Effector CD4-positive, alpha-beta T cell (primary cell): ENCODE measurements at regions not wholly inside any gene's neighbourhood (a gene's known extent, or its start where the extent isn't known, plus 50 kb on each side); places are given as distances from the start of the nearest gene placed in this dataset.
"Not testable (repeated sequence)": the region's sequence is repeated elsewhere in the genome, so short reads cannot be mapped to it uniquely, and the experiment has no call there.

ENCODE experiments used
- DNase-seq: peaks from one replicate; pipeline ENCODE4 v3.0.0-alpha.2; 2020

GRCh38 chr21:32886339-32886738 lies 114.8 kb upstream of the PAXBP1 start:
- DNase-seq, result no peak

GRCh38 chr21:32887026-32887425 lies 115.5 kb upstream of the PAXBP1 start:
- no peak for DNase-seq

- no peak for DNase-seq
Observed at GRCh38 chr21:32888971-32889370, 117.4 kb upstream of the PAXBP1 start.

- no peak for DNase-seq
Observed at GRCh38 chr21:32889596-32889995, 118.0 kb upstream of the PAXBP1 start.

- DNase-seq, result no peak
Observed at GRCh38 chr21:32894321-32894720, 122.8 kb upstream of the PAXBP1 start.

GRCh38 chr21:32900814-32901213 lies 124.9 kb upstream of the OLIG2 start:
- DNase-seq, result no peak

GRCh38 chr21:32907521-32907920 lies 118.2 kb upstream of the OLIG2 start:
- no peak for DNase-seq

- DNase-seq, result no peak
Observed at GRCh38 chr21:32908534-32908933, 117.2 kb upstream of the OLIG2 start.

GRCh38 chr21:32909393-32909792 lies 116.3 kb upstream of the OLIG2 start:
- no peak for DNase-seq

- no peak for DNase-seq
Observed at GRCh38 chr21:32914424-32915039, 111.2 kb upstream of the OLIG2 start.

GRCh38 chr21:32915099-32915498 lies 110.6 kb upstream of the OLIG2 start:
- no peak for DNase-seq

GRCh38 chr21:32916088-32916487 lies 109.6 kb upstream of the OLIG2 start:
- DNase-seq, result no peak

- DNase-seq, result no peak
Observed at GRCh38 chr21:32916522-32917099, 109.1 kb upstream of the OLIG2 start.

GRCh38 chr21:32917362-32918135 lies 108.2 kb upstream of the OLIG2 start:
- no peak for DNase-seq

GRCh38 chr21:32918478-32919120 lies 107.1 kb upstream of the OLIG2 start:
- DNase-seq, result no peak

- DNase-seq, result no peak
Observed at GRCh38 chr21:32920474-32920873, 105.3 kb upstream of the OLIG2 start.

GRCh38 chr21:32921632-32922230 lies 104.0 kb upstream of the OLIG2 start:
- peak; percentile 13 for DNase-seq

- no peak for DNase-seq
Observed at GRCh38 chr21:32925098-32925497, 100.6 kb upstream of the OLIG2 start.

GRCh38 chr21:32929633-32930038 lies 96.1 kb upstream of the OLIG2 start:
- no peak for DNase-seq

- no peak for DNase-seq
Observed at GRCh38 chr21:32930673-32931072, 95.1 kb upstream of the OLIG2 start.

- not testable (repeated sequence) for DNase-seq
Observed at GRCh38 chr21:32934068-32934467, 91.7 kb upstream of the OLIG2 start.

GRCh38 chr21:32934829-32935228 lies 90.9 kb upstream of the OLIG2 start:
- no peak for DNase-seq
